Pancreas (tissue), 10 donors: ENCODE measurements at regions not wholly inside any gene's neighbourhood (a gene's known extent, or its start where the extent isn't known, plus 50 kb on each side); places are given as distances from the start of the nearest gene placed in this dataset.

Experiments used
- ATAC-seq, 4 donors: fragments of 200-7000 bp; cut with Tn5 transposase; one replicate each; pipeline versions ENCODE4 v1.8.0 to v1.9.1; 2020; ENCODE audit warnings: mild to moderate bottlenecking in 4 of 4, moderate library complexity in 4 of 4
- DNase-seq, 6 donors: peaks; one replicate each; pipeline ENCODE4 v3.0.0-alpha.2; 2020
- FAIRE-seq: peaks from 2 replicates; lab custom pipeline; 2012; peaks lifted over from hg19 to GRCh38; lab: Jason Lieb, UNC
- H3K27ac ChIP-seq, 4 donors: fragments of 200-600 bp; sonication (generic); 1 replicate in 3 of 4; 2 replicates in 1 of 4; pipeline versions ENCODE4 v1.5.0 to v1.8.0; 2020
- H3K27me3 ChIP-seq, 4 donors: fragments of 200-600 bp; one replicate each; pipeline ENCODE4 v1.8.0; 2021
- H3K36me3 ChIP-seq, 3 donors: fragments of 200-600 bp; sonication (generic) in 1 of 3; one replicate each; pipeline versions ENCODE4 v1.5.0 to v1.8.0; 2020 to 2021
- H3K4me1 ChIP-seq, 3 donors: fragments of 200-600 bp; one replicate each; pipeline ENCODE4 v1.8.0; 2021
- H3K4me3 ChIP-seq, 4 donors: fragments of 200-600 bp; sonication (generic) in 2 of 4; one replicate each; pipeline versions ENCODE4 v1.5.0 to v1.8.0; 2020 to 2021
- H3K9me3 ChIP-seq, 4 donors: fragments of 200-600 bp; one replicate each; pipeline ENCODE4 v1.8.0; 2021
- WGBS, 2 donors: extraction: QIAGEN DNeasy Blood & Tissue Kit; methylation state at CpG; one replicate each; pipeline ENCODE4 v1.1.7; 2013; 5-methylcytosine and 5-hydroxymethylcytosine counted together
- intact Hi-C, 3 donors: fragments of 100-400 bp; cut with DNase I; formaldehyde crosslinking; loops; one replicate each; pipeline versions ENCODE4 v1.11.1 to v1.14.2; 2022
- microRNA-seq, 2 donors: library from miRNA; unstranded; fragments of <30 nt; microRNA quantifications; one replicate each; pipeline versions ENCODE4 to v1.1.0, GENCODE V29; 2019 to 2020
- TF ChIP-seq, protein P1 (sequence below), 4 donors: fragments of 200-600 bp; sonication (generic) in 3 of 4; IDR thresholded peaks; one replicate each; pipeline versions ENCODE4 v1.5.0 to v1.8.0; 2021; ENCODE audit warnings: antibody characterized with exemption in 4 of 4
- donor health status: healthy with polysubstance abuse.
- donor health status: DM: no; HTN: no; CAD: no; lungs with moderate emphysema.
- donor health status: DM: no; HTN: no; CAD: no.
- donor health status: control.
- donor health status: control.
- donor health status: Bipolar disorder and iron deficiency.
- donor health status: DM: yes; HTN: yes; CAD: no.
- donor health status: DM: no; HTN: no; CAD: no.
- donor health status: DM: no; HTN: no; CAD: no.
- donor health status: DM: yes; HTN: yes; CAD: no.

DNA sequence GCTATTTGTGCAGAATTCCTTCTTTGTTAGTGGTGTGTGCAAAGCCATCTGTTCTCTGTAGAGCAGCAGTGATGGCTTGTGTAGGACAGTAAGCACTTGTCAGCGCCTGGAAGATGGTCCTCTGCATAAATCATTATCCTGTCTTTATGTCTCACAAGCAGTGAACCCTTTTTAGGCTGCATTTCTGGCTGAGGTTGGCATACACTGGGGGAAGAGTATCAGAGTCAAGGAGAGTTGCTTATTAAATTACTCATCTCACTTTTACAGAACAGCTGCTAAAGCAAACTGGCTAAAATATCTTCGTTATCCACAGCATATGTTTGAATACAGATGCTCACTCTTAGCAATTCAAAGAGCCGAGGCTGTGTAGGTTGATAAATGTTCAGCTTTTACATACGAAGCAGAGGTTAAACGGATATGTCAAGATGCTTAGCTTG is 54.6 kb upstream of the NCAM2 start:
- TF ChIP-seq, protein P1, sequence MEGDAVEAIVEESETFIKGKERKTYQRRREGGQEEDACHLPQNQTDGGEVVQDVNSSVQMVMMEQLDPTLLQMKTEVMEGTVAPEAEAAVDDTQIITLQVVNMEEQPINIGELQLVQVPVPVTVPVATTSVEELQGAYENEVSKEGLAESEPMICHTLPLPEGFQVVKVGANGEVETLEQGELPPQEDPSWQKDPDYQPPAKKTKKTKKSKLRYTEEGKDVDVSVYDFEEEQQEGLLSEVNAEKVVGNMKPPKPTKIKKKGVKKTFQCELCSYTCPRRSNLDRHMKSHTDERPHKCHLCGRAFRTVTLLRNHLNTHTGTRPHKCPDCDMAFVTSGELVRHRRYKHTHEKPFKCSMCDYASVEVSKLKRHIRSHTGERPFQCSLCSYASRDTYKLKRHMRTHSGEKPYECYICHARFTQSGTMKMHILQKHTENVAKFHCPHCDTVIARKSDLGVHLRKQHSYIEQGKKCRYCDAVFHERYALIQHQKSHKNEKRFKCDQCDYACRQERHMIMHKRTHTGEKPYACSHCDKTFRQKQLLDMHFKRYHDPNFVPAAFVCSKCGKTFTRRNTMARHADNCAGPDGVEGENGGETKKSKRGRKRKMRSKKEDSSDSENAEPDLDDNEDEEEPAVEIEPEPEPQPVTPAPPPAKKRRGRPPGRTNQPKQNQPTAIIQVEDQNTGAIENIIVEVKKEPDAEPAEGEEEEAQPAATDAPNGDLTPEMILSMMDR (IDR thresholded peaks at IDR 0.05) = no peak
- FAIRE-seq = no peak
- no peak for ATAC-seq
- H3K4me3 ChIP-seq = no peak overlapping the region
- no peak for DNase-seq
- no peak overlapping the region for H3K27ac ChIP-seq
- WGBS, 2 donors = 33 to 45% methylated on average over 5 of the region's 5 CpGs
- H3K36me3 ChIP-seq = no peaks in the 10 kb centered on the region
- no peaks in the 10 kb centered on the region for H3K4me1 ChIP-seq
- intact Hi-C loops = no loop called here
- no peaks in the 10 kb centered on the region for H3K27me3 ChIP-seq
- no peaks in the 10 kb centered on the region for H3K9me3 ChIP-seq

DNA sequence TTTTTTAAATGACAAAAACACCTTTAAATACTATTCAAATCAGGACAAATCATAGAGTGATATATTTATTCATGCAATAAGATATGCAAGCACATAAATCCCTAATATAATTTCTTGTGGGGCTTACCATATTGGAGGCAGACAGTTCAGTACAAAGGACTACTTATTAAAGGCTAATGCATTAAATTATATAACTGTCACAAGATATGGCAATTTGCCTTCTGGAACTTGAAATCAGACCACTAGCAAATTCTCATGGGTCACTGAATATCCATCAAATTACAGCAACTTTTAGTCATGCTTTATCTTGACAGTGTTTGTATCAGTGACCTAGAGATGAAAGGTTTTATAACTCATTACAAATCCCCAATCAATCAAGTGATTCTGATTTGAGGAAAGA is 54.1 kb upstream of the NCAM2 start:
- H3K4me3 ChIP-seq = no peak overlapping the region
- H3K27me3 ChIP-seq = no peaks in the 10 kb centered on the region
- H3K27ac ChIP-seq = no peak overlapping the region
- H3K4me1 ChIP-seq = no peaks in the 10 kb centered on the region
- H3K36me3 ChIP-seq = no peaks in the 10 kb centered on the region
- TF ChIP-seq, protein P1 (IDR thresholded peaks at IDR 0.05) = no peak
- no peaks in the 10 kb centered on the region for H3K9me3 ChIP-seq
- DNase-seq (no peak), FAIRE-seq (no peak), ATAC-seq (no peak)
- intact Hi-C loops = no loop called here

- no peaks in the 10 kb centered on the region for H3K27me3 ChIP-seq
- FAIRE-seq (no peak), DNase-seq (no peak), ATAC-seq (no peak)
- no peak overlapping the region for H3K27ac ChIP-seq
- TF ChIP-seq, protein P1 (IDR thresholded peaks at IDR 0.05) = no peak
- intact Hi-C loops = no loop called here
- WGBS, 2 donors = 53 to 58% methylated on average over 5 of the region's 5 CpGs
- no peaks in the 10 kb centered on the region for H3K9me3 ChIP-seq
- no peak overlapping the region for H3K4me3 ChIP-seq
- H3K36me3 ChIP-seq = no peaks in the 10 kb centered on the region
- no peaks in the 10 kb centered on the region for H3K4me1 ChIP-seq
These were observed 51.5 kb upstream of the NCAM2 start for GRCh38 chr21:20946701-20947100.

Small RNAs in the stretch of these regions (microRNA-seq; reads per million reads assigned to microRNA genes)
- gene MIR548X = 0 reads per million in 2 donors
